ENCODE measurements at regions not wholly inside any gene's neighbourhood (a gene's known extent, or its start where the extent isn't known, plus 50 kb on each side); places are given as distances from the start of the nearest gene placed in this dataset.

GRCh38 chrX:40314070-40314469 lies 216.3 kb upstream of the BCOR start:
- no peak for DNase-seq (ENCODE audit: low spot score)

GRCh38 chrX:40313269-40313668 lies 215.5 kb upstream of the BCOR start:
- DNase-seq (ENCODE audit: low spot score): no peak

GRCh38 chrX:40310447-40310846 lies 212.7 kb upstream of the BCOR start:
- DNase-seq (ENCODE audit: low spot score): no peak

- DNase-seq (ENCODE audit: low spot score): no peak
These were observed 212.3 kb upstream of the BCOR start for GRCh38 chrX:40310016-40310415.

- no peak for DNase-seq (ENCODE audit: low spot score)
These were observed 210.1 kb upstream of the BCOR start for GRCh38 chrX:40307871-40308270.

- DNase-seq (ENCODE audit: low spot score): no peak
These were observed 206.4 kb upstream of the BCOR start for GRCh38 chrX:40304115-40304514.

- no peak for DNase-seq (ENCODE audit: low spot score)
These were observed 205.7 kb upstream of the BCOR start for GRCh38 chrX:40303256-40304077.

GRCh38 chrX:40300286-40300890 lies 202.6 kb upstream of the BCOR start:
- no peak for DNase-seq (ENCODE audit: low spot score)

GRCh38 chrX:40299641-40300046 lies 201.9 kb upstream of the BCOR start:
- no peak for DNase-seq (ENCODE audit: low spot score)

GRCh38 chrX:40298572-40299479 lies 201.1 kb upstream of the BCOR start:
- no peak for DNase-seq (ENCODE audit: low spot score)

- no peak for DNase-seq (ENCODE audit: low spot score)
These were observed 200.3 kb upstream of the BCOR start for GRCh38 chrX:40298069-40298468.

GRCh38 chrX:40291553-40291952 lies 193.8 kb upstream of the BCOR start:
- no peak for DNase-seq (ENCODE audit: low spot score)

GRCh38 chrX:40290517-40290916 lies 192.8 kb upstream of the BCOR start:
- no peak for DNase-seq (ENCODE audit: low spot score)

GRCh38 chrX:40285876-40286275 lies 188.1 kb upstream of the BCOR start:
- no peak for DNase-seq (ENCODE audit: low spot score)

- DNase-seq (ENCODE audit: low spot score): no peak
These were observed 187.1 kb upstream of the BCOR start for GRCh38 chrX:40284852-40285251.

- DNase-seq (ENCODE audit: low spot score): no peak
These were observed 186.2 kb upstream of the BCOR start for GRCh38 chrX:40283981-40284380.

GRCh38 chrX:40282946-40283660 lies 185.3 kb upstream of the BCOR start:
- no peak for DNase-seq (ENCODE audit: low spot score)

GRCh38 chrX:40282348-40282747 lies 184.6 kb upstream of the BCOR start:
- no peak for DNase-seq (ENCODE audit: low spot score)

- no peak for DNase-seq (ENCODE audit: low spot score)
These were observed 183.7 kb upstream of the BCOR start for GRCh38 chrX:40281336-40282005.

GRCh38 chrX:40279762-40280161 lies 182.0 kb upstream of the BCOR start:
- DNase-seq (ENCODE audit: low spot score): no peak

- DNase-seq (ENCODE audit: low spot score): no peak
These were observed 181.3 kb upstream of the BCOR start for GRCh38 chrX:40279091-40279430.

Measured in AG08396 (cell line).